ENCODE measurements at regions not wholly inside any gene's neighbourhood (a gene's known extent, or its start where the extent isn't known, plus 50 kb on each side); places are given as distances from the start of the nearest gene placed in this dataset.
"Not testable (repeated sequence)": the region's sequence is repeated elsewhere in the genome, so short reads cannot be mapped to it uniquely, and the experiment has no call there.

GRCh38 chr10:78602201-78602932, 466.4 kb upstream of the ZMIZ1 start:
- TF ChIP-seq POLR2AphosphoS5 (IDR thresholded peaks at IDR 0.05; ENCODE audit: borderline replicate concordance, low read depth, low read length) (no peak), EZH2 (IDR thresholded peaks at IDR 0.05) (no peak), FOXP2 (optimal IDR thresholded peaks at IDR 0.05; ENCODE audit: control extremely low read depth, extremely low read length, insufficient read depth) (no peak)
- Histone ChIP-seq H3K36me3 (ENCODE audit: insufficient read depth, low read length) (no peaks in the 10 kb centered on the region), H3K9me3 (ENCODE audit: low read depth, low read length) (no peaks in the 10 kb centered on the region), H3K4me3 (no peak overlapping the region), H3K9ac (ENCODE audit: insufficient read length) (no peak overlapping the region), H3K27ac (no peak overlapping the region)
- no peak for DNase-seq (ENCODE audit: low read depth, low spot score)

GRCh38 chr10:78604286-78604685, 464.5 kb upstream of the ZMIZ1 start:
- Histone ChIP-seq H3K9me3 (ENCODE audit: low read depth, low read length) (no peaks in the 10 kb centered on the region), H3K36me3 (ENCODE audit: insufficient read depth, low read length) (no peaks in the 10 kb centered on the region), H3K4me3 (no peak overlapping the region), H3K27ac (no peak overlapping the region), H3K9ac (ENCODE audit: insufficient read length) (no peak overlapping the region)
- no peak for TF ChIP-seq EZH2 (IDR thresholded peaks at IDR 0.05)
- TF ChIP-seq POLR2AphosphoS5 (IDR thresholded peaks at IDR 0.05; ENCODE audit: borderline replicate concordance, low read depth, low read length), result no peak
- no peak for TF ChIP-seq FOXP2 (optimal IDR thresholded peaks at IDR 0.05; ENCODE audit: control extremely low read depth, extremely low read length, insufficient read depth)
- DNase-seq (ENCODE audit: low read depth, low spot score), result no peak

- Histone ChIP-seq H3K36me3 (ENCODE audit: insufficient read depth, low read length) (no peaks in the 10 kb centered on the region), H3K27ac (no peak overlapping the region), H3K9ac (ENCODE audit: insufficient read length) (no peak overlapping the region), H3K9me3 (ENCODE audit: low read depth, low read length) (no peaks in the 10 kb centered on the region), H3K4me3 (no peak overlapping the region)
- no peak for DNase-seq (ENCODE audit: low read depth, low spot score)
- no peak for TF ChIP-seq FOXP2 (optimal IDR thresholded peaks at IDR 0.05; ENCODE audit: control extremely low read depth, extremely low read length, insufficient read depth)
- no peak for TF ChIP-seq EZH2 (IDR thresholded peaks at IDR 0.05)
- TF ChIP-seq POLR2AphosphoS5 (IDR thresholded peaks at IDR 0.05; ENCODE audit: borderline replicate concordance, low read depth, low read length), result no peak
Observed at GRCh38 chr10:78604721-78605120, 464.0 kb upstream of the ZMIZ1 start.

- Histone ChIP-seq H3K9ac (ENCODE audit: insufficient read length) (no peak overlapping the region), H3K4me3 (no peak overlapping the region), H3K36me3 (ENCODE audit: insufficient read depth, low read length) (no peaks in the 10 kb centered on the region), H3K27ac (no peak overlapping the region), H3K9me3 (ENCODE audit: low read depth, low read length) (no peaks in the 10 kb centered on the region)
- TF ChIP-seq POLR2AphosphoS5 (IDR thresholded peaks at IDR 0.05; ENCODE audit: borderline replicate concordance, low read depth, low read length) (no peak), EZH2 (IDR thresholded peaks at IDR 0.05) (no peak), FOXP2 (optimal IDR thresholded peaks at IDR 0.05; ENCODE audit: control extremely low read depth, extremely low read length, insufficient read depth) (no peak)
- no peak for DNase-seq (ENCODE audit: low read depth, low spot score)
Observed at GRCh38 chr10:78605800-78606350, 462.9 kb upstream of the ZMIZ1 start.

GRCh38 chr10:78606766-78607165, 462.0 kb upstream of the ZMIZ1 start:
- H3K9ac ChIP-seq (ENCODE audit: insufficient read length); H3K27ac ChIP-seq; H3K9me3 ChIP-seq (ENCODE audit: low read depth, low read length); DNase-seq (ENCODE audit: low read depth, low spot score); H3K4me3 ChIP-seq; H3K36me3 ChIP-seq (ENCODE audit: insufficient read depth, low read length): not testable (repeated sequence)

- no peak overlapping the region for H3K27ac ChIP-seq
- no peak for DNase-seq (ENCODE audit: low read depth, low spot score)
- no peak overlapping the region for H3K4me3 ChIP-seq
- no peak overlapping the region for H3K9ac ChIP-seq (ENCODE audit: insufficient read length)
- TF ChIP-seq EZH2 (IDR thresholded peaks at IDR 0.05), result no peak
- TF ChIP-seq POLR2AphosphoS5 (IDR thresholded peaks at IDR 0.05; ENCODE audit: borderline replicate concordance, low read depth, low read length), result no peak
- no peak for TF ChIP-seq FOXP2 (optimal IDR thresholded peaks at IDR 0.05; ENCODE audit: control extremely low read depth, extremely low read length, insufficient read depth)
- no peaks in the 10 kb centered on the region for H3K9me3 ChIP-seq (ENCODE audit: low read depth, low read length)
- H3K36me3 ChIP-seq (ENCODE audit: insufficient read depth, low read length), result no peaks in the 10 kb centered on the region
Observed at GRCh38 chr10:78609976-78610375, 458.8 kb upstream of the ZMIZ1 start.

GRCh38 chr10:78613132-78613531, 455.6 kb upstream of the ZMIZ1 start:
- H3K4me3 ChIP-seq, result no peak overlapping the region
- no peak for DNase-seq (ENCODE audit: low read depth, low spot score)
- no peak for TF ChIP-seq POLR2AphosphoS5 (IDR thresholded peaks at IDR 0.05; ENCODE audit: borderline replicate concordance, low read depth, low read length)
- no peak for TF ChIP-seq FOXP2 (optimal IDR thresholded peaks at IDR 0.05; ENCODE audit: control extremely low read depth, extremely low read length, insufficient read depth)
- TF ChIP-seq EZH2 (IDR thresholded peaks at IDR 0.05), result no peak
- H3K9ac ChIP-seq (ENCODE audit: insufficient read length), result no peak overlapping the region
- H3K9me3 ChIP-seq (ENCODE audit: low read depth, low read length), result no peaks in the 10 kb centered on the region
- no peak overlapping the region for H3K27ac ChIP-seq
- H3K36me3 ChIP-seq (ENCODE audit: insufficient read depth, low read length), result no peaks in the 10 kb centered on the region

- TF ChIP-seq FOXP2 (optimal IDR thresholded peaks at IDR 0.05; ENCODE audit: control extremely low read depth, extremely low read length, insufficient read depth) (no peak), EZH2 (IDR thresholded peaks at IDR 0.05) (no peak), POLR2AphosphoS5 (IDR thresholded peaks at IDR 0.05; ENCODE audit: borderline replicate concordance, low read depth, low read length) (no peak)
Observed at GRCh38 chr10:78614267-78614666, 454.5 kb upstream of the ZMIZ1 start.

GRCh38 chr10:78614744-78615143, 454.0 kb upstream of the ZMIZ1 start:
- H3K27ac ChIP-seq, result no peak overlapping the region
- H3K4me3 ChIP-seq, result no peak overlapping the region
- no peak overlapping the region for H3K9ac ChIP-seq (ENCODE audit: insufficient read length)
- no peak for DNase-seq (ENCODE audit: low read depth, low spot score)
- no peaks in the 10 kb centered on the region for H3K9me3 ChIP-seq (ENCODE audit: low read depth, low read length)
- no peaks in the 10 kb centered on the region for H3K36me3 ChIP-seq (ENCODE audit: insufficient read depth, low read length)
- TF ChIP-seq EZH2 (IDR thresholded peaks at IDR 0.05) (no peak), POLR2AphosphoS5 (IDR thresholded peaks at IDR 0.05; ENCODE audit: borderline replicate concordance, low read depth, low read length) (no peak), FOXP2 (optimal IDR thresholded peaks at IDR 0.05; ENCODE audit: control extremely low read depth, extremely low read length, insufficient read depth) (no peak)

More at GRCh38 chr10:78614267-78614666, 454.5 kb upstream of the ZMIZ1 start:
- H3K36me3 ChIP-seq (ENCODE audit: insufficient read depth, low read length), result no peaks in the 10 kb centered on the region
- H3K4me3 ChIP-seq, result no peak overlapping the region
- no peak overlapping the region for H3K9ac ChIP-seq (ENCODE audit: insufficient read length)
- H3K9me3 ChIP-seq (ENCODE audit: low read depth, low read length), result no peaks in the 10 kb centered on the region
- H3K27ac ChIP-seq, result peak overlapping the region; percentile 68
- DNase-seq (ENCODE audit: low read depth, low spot score), result no peak

Measured in SK-N-MC (cell line).